ENCODE measurements at regions not wholly inside any gene's neighbourhood (a gene's known extent, or its start where the extent isn't known, plus 50 kb on each side); places are given as distances from the start of the nearest gene placed in this dataset.

DNA sequence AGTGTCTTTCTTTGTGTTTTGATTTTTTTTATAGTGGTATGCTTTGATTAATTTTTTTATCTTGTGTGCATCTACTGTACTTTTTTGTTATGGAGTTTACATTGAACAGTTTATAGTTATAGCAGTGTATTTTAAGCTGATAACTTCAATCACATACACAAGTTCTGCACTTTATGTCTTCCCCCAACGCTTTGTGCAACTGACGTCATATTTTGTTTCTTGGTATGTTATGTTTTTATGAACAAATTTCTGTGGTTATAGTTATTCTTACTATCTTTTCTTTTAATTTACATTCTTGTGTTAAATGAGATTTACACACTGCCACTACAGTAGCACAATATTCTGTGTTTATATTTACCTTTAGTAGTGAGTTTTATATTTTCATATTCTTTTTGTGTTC is 197.1 kb downstream of the SNAPC1 start:
- DNase-seq = no peak
- H3K27me3 ChIP-seq (replicated peaks in 1 of 2; ENCODE audit: control insufficient read depth in 2 of 2, extremely low read depth in 1 of 2, insufficient read depth in 2 of 2, low read length in 1 of 2) = peaks cover 0 to 3% of the 10 kb centered on the region in 2 experiments
- no peaks in the 10 kb centered on the region for H3K36me3 ChIP-seq (ENCODE audit: control insufficient read depth in 2 of 2, extremely low read depth in 1 of 2, insufficient read depth in 1 of 2, low read length in 1 of 2)
- Mint-ChIP-seq H3K27me3 (peaks cover 34 to 38% of the 10 kb centered on the region in 2 donors), H3K4me3 (no peak overlapping the region), H3K36me3 (no peaks in the 10 kb centered on the region), H3K9me3 (peaks cover 6 to 13% (median 10%) of the 10 kb centered on the region in 3 donors), H3K27ac (no peak overlapping the region), H3K4me1 (no peaks in the 10 kb centered on the region)
- no peak overlapping the region for H3K4me3 ChIP-seq (ENCODE audit: control insufficient read depth in 1 of 2, extremely low read depth in 1 of 2, low read length in 1 of 2)
- no peaks in the 10 kb centered on the region for H3K4me1 ChIP-seq (ENCODE audit: control insufficient read depth in 1 of 2, extremely low read depth in 1 of 2, insufficient read depth in 2 of 2, low read length in 2 of 2)
- ChIA-PET POLR2A (no interaction called here), CTCF (no interaction called here)
- WGBS (ENCODE audit: insufficient coverage) = no CpG with 5 or more reads among the region's 2 CpGs
- H3K9me3 ChIP-seq = peaks cover 3% of the 10 kb centered on the region
- no peak overlapping the region for H3K27ac ChIP-seq (ENCODE audit: low read length)
- ATAC-seq (replicated peaks in 1 of 4) = no peak

DNA sequence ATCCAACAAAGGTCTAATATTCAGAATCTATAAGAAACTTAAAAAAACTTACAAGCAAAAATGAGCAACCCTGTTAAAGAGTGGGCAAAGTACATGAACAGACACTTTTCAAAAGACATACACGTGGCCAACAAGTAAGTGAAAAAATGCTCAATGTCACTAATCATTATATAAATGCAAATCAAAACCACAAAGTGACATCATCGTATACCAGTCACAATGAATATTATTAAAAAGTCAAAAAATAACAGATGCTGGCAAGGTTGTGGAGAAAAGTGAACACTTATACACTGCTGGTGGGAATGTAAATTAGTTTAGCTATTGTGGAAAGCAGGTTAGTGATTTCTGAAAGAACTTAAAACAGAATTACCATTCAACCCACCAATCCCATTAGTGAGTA is 199.1 kb downstream of the SNAPC1 start:
- Mint-ChIP-seq H3K4me3 (no peak overlapping the region), H3K27ac (no peak overlapping the region), H3K9me3 (peaks cover 3 to 12% (median 4%) of the 10 kb centered on the region in 3 donors), H3K36me3 (no peaks in the 10 kb centered on the region), H3K4me1 (no peaks in the 10 kb centered on the region), H3K27me3 (peaks cover 34 to 48% of the 10 kb centered on the region in 2 donors)
- H3K4me1 ChIP-seq (ENCODE audit: control insufficient read depth in 1 of 2, extremely low read depth in 1 of 2, insufficient read depth in 2 of 2, low read length in 2 of 2) = no peaks in the 10 kb centered on the region
- no peak for ATAC-seq (replicated peaks in 1 of 4)
- peaks cover 3% of the 10 kb centered on the region for H3K9me3 ChIP-seq
- ChIA-PET CTCF (no interaction called here), POLR2A (no interaction called here)
- WGBS (ENCODE audit: insufficient coverage) = 80% methylated on average over 1 of the region's 2 CpGs
- no peak for DNase-seq
- no peak overlapping the region for H3K27ac ChIP-seq (ENCODE audit: low read length)
- no peaks in the 10 kb centered on the region for H3K36me3 ChIP-seq (ENCODE audit: control insufficient read depth in 2 of 2, extremely low read depth in 1 of 2, insufficient read depth in 1 of 2, low read length in 1 of 2)
- peaks cover 0 to 3% of the 10 kb centered on the region in 2 experiments for H3K27me3 ChIP-seq (replicated peaks in 1 of 2; ENCODE audit: control insufficient read depth in 2 of 2, extremely low read depth in 1 of 2, insufficient read depth in 2 of 2, low read length in 1 of 2)
- no peak overlapping the region for H3K4me3 ChIP-seq (ENCODE audit: control insufficient read depth in 1 of 2, extremely low read depth in 1 of 2, low read length in 1 of 2)

DNA sequence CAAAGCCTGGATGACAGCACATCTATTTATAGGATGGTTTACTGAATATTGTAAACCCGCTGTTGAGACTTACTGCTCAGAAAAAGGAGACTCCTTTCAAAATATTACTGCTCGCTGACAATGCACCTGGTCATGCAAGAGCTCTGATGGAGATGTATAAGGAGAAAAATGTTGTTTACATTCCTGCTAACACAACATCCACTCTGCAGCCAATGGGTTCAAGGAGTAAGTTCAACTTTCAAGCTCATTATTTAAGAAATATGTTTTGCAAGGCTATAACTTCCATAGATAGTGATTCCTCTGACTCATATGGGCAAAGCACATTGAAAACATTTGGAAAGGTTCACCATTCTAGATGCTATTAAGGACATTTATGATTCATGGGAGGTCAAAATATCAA is 201.7 kb downstream of the SNAPC1 start:
- ATAC-seq (replicated peaks in 1 of 4) (no peak), DNase-seq (no peak)
- H3K27ac ChIP-seq (ENCODE audit: low read length) = no peak overlapping the region
- H3K36me3 ChIP-seq (ENCODE audit: control insufficient read depth in 2 of 2, extremely low read depth in 1 of 2, insufficient read depth in 1 of 2, low read length in 1 of 2) = no peaks in the 10 kb centered on the region
- H3K4me3 ChIP-seq (ENCODE audit: control insufficient read depth in 1 of 2, extremely low read depth in 1 of 2, low read length in 1 of 2) = no peak overlapping the region
- no CpG with 5 or more reads among the region's 2 CpGs for WGBS (ENCODE audit: insufficient coverage)
- Mint-ChIP-seq H3K4me1 (no peaks in the 10 kb centered on the region), H3K4me3 (no peak overlapping the region), H3K27ac (no peak overlapping the region), H3K27me3 (peaks cover 37 to 52% of the 10 kb centered on the region in 2 donors), H3K36me3 (no peaks in the 10 kb centered on the region), H3K9me3 (peaks cover 0 to 4% (median 2%) of the 10 kb centered on the region in 3 donors)
- ChIA-PET POLR2A (no interaction called here), CTCF (no interaction called here)
- no peaks in the 10 kb centered on the region for H3K9me3 ChIP-seq
- H3K4me1 ChIP-seq (ENCODE audit: control insufficient read depth in 1 of 2, extremely low read depth in 1 of 2, insufficient read depth in 2 of 2, low read length in 2 of 2) = no peaks in the 10 kb centered on the region
- H3K27me3 ChIP-seq (replicated peaks in 1 of 2; ENCODE audit: control insufficient read depth in 2 of 2, extremely low read depth in 1 of 2, insufficient read depth in 2 of 2, low read length in 1 of 2) = peaks cover 0 to 3% of the 10 kb centered on the region in 2 experiments

DNA sequence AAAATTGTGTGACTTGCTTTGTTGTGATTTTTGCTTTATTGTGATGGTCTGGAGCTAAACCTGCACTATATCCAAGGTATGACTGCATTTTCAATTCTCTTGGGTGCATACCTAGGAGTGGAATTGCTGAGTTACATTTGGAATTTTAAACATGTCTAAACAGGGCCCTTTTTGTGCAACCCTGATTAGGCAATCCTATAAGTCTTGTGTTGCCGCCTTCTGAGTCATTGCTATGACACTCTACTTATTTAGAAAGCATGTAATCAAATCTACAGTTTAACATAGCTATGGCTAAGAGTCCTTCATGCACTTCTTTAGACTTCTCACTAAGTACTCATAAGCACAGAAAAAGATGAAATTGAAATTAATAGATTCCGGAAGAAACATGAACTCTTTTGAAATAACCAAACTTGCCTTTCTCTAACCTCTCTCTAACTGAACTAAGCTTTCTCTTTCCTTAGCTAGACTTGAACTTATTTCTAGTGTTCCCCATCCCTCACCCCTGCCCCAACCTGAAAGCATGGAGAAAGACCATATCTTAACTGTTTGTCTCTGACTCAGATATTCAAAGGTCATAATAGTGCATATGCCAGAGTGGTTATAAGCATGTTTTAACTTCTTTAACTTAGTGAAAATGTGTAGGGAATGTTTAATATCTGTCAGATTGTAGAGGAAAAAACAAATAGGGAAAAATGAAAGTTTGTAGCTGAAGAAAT is 203.0 kb downstream of the SNAPC1 start:
- ChIA-PET POLR2A (interaction anchor here in 1 of 2 donors (0.6 kb wide), 1 partner anchor 24 kb away, joined by 3 read pairs; no protein-coding TSS in a partner anchor), CTCF (interaction anchor here in 1 of 2 donors (0.7 kb wide), 1 partner anchor 122 kb away, joined by 3 read pairs; no protein-coding TSS in a partner anchor)
- peaks cover 0 to 4% (median 2%) of the 10 kb centered on the region in 3 donors for H3K9me3 Mint-ChIP-seq
- DNase-seq (no peak), ATAC-seq (replicated peaks in 1 of 4) (no peak)
- Histone ChIP-seq H3K27ac (ENCODE audit: low read length) (no peak overlapping the region), H3K4me1 (ENCODE audit: control insufficient read depth in 1 of 2, extremely low read depth in 1 of 2, insufficient read depth in 2 of 2, low read length in 2 of 2) (no peaks in the 10 kb centered on the region), H3K36me3 (ENCODE audit: control insufficient read depth in 2 of 2, extremely low read depth in 1 of 2, insufficient read depth in 1 of 2, low read length in 1 of 2) (no peaks in the 10 kb centered on the region), H3K27me3 (replicated peaks in 1 of 2; ENCODE audit: control insufficient read depth in 2 of 2, extremely low read depth in 1 of 2, insufficient read depth in 2 of 2, low read length in 1 of 2) (no peaks in the 10 kb centered on the region), H3K4me3 (ENCODE audit: control insufficient read depth in 1 of 2, extremely low read depth in 1 of 2, low read length in 1 of 2) (no peak overlapping the region), H3K9me3 (no peaks in the 10 kb centered on the region)
- H3K36me3 Mint-ChIP-seq = no peaks in the 10 kb centered on the region
- H3K4me3 Mint-ChIP-seq = no peak overlapping the region
- H3K27ac Mint-ChIP-seq = no peak overlapping the region
- 83% methylated on average over 1 of the region's 2 CpGs for WGBS (ENCODE audit: insufficient coverage)
- H3K4me1 Mint-ChIP-seq = no peaks in the 10 kb centered on the region
- H3K27me3 Mint-ChIP-seq = peaks cover 28 to 55% of the 10 kb centered on the region in 2 donors

DNA sequence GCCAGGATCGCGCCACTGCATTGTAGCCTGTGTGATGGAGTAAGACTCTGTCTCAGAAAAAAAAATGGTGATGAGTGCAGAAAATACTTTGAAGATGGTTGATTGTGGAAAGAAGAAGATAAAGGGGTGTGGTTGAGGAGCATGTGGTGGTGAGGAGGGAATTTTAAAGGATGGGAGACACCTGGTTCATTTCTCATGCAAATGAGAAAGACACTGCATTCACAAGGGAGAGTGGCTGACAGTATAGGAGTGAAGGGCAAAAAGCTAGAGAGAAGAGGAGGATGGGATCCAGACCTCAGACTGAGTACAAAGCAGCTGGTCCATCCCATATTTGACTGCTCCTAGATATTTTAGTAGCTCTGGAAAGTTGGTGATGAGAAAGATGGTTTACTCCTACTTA is 206.0 kb downstream of the SNAPC1 start:
- Mint-ChIP-seq H3K27me3 (peaks cover 16 to 49% of the 10 kb centered on the region in 2 donors), H3K36me3 (no peaks in the 10 kb centered on the region), H3K27ac (no peak overlapping the region), H3K9me3 (no peaks in the 10 kb centered on the region), H3K4me3 (no peak overlapping the region), H3K4me1 (no peaks in the 10 kb centered on the region)
- ChIA-PET POLR2A (no interaction called here), CTCF (no interaction called here)
- no peaks in the 10 kb centered on the region for H3K27me3 ChIP-seq (replicated peaks in 1 of 2; ENCODE audit: control insufficient read depth in 2 of 2, extremely low read depth in 1 of 2, insufficient read depth in 2 of 2, low read length in 1 of 2)
- H3K9me3 ChIP-seq = no peaks in the 10 kb centered on the region
- no peaks in the 10 kb centered on the region for H3K36me3 ChIP-seq (ENCODE audit: control insufficient read depth in 2 of 2, extremely low read depth in 1 of 2, insufficient read depth in 1 of 2, low read length in 1 of 2)
- H3K27ac ChIP-seq (ENCODE audit: low read length) = no peak overlapping the region
- DNase-seq (no peak), ATAC-seq (replicated peaks in 1 of 4) (no peak)
- H3K4me1 ChIP-seq (ENCODE audit: control insufficient read depth in 1 of 2, extremely low read depth in 1 of 2, insufficient read depth in 2 of 2, low read length in 2 of 2) = no peaks in the 10 kb centered on the region
- WGBS (ENCODE audit: insufficient coverage) = 100% methylated on average over 2 of the region's 2 CpGs
- no peak overlapping the region for H3K4me3 ChIP-seq (ENCODE audit: control insufficient read depth in 1 of 2, extremely low read depth in 1 of 2, low read length in 1 of 2)

DNA sequence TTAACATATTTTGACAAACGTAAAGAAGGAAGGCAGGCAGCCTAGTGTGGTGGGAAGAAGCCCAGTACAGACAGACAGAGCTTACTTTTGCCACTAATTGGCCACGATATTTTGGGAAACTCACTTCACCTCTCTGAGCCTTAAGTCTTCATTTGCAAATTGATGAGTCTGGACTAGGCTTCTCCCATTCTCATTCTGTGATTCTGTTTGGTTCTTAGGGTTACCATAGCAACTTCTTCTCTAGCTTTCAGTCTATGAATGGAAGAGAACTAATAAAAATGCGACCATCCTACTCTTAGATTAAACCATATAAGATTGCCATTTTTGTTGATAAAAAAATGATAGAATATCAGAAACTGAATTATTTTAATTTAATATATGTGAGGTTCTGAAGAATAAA is 210.5 kb downstream of the SNAPC1 start:
- Histone ChIP-seq H3K9me3 (no peaks in the 10 kb centered on the region), H3K27me3 (replicated peaks in 1 of 2; ENCODE audit: control insufficient read depth in 2 of 2, extremely low read depth in 1 of 2, insufficient read depth in 2 of 2, low read length in 1 of 2) (no peaks in the 10 kb centered on the region), H3K4me3 (ENCODE audit: control insufficient read depth in 1 of 2, extremely low read depth in 1 of 2, low read length in 1 of 2) (no peak overlapping the region), H3K4me1 (ENCODE audit: control insufficient read depth in 1 of 2, extremely low read depth in 1 of 2, insufficient read depth in 2 of 2, low read length in 2 of 2) (no peaks in the 10 kb centered on the region), H3K36me3 (ENCODE audit: control insufficient read depth in 2 of 2, extremely low read depth in 1 of 2, insufficient read depth in 1 of 2, low read length in 1 of 2) (no peaks in the 10 kb centered on the region), H3K27ac (ENCODE audit: low read length) (no peak overlapping the region)
- CTCF ChIA-PET = no interaction called here
- H3K27ac Mint-ChIP-seq = no peak overlapping the region
- DNase-seq (no peak), ATAC-seq (replicated peaks in 1 of 4) (no peak)
- POLR2A ChIA-PET = no interaction called here
- peaks cover 8 to 10% (median 8%) of the 10 kb centered on the region in 3 donors for H3K9me3 Mint-ChIP-seq
- H3K36me3 Mint-ChIP-seq = no peaks in the 10 kb centered on the region
- WGBS (ENCODE audit: insufficient coverage) = 40% methylated on average over 1 of the region's 3 CpGs
- peaks cover 14 to 41% of the 10 kb centered on the region in 2 donors for H3K27me3 Mint-ChIP-seq
- H3K4me1 Mint-ChIP-seq = no peaks in the 10 kb centered on the region
- H3K4me3 Mint-ChIP-seq = no peak overlapping the region
